ENCODE measurements at regions not wholly inside any gene's neighbourhood (a gene's known extent, or its start where the extent isn't known, plus 50 kb on each side); places are given as distances from the start of the nearest gene placed in this dataset.
"Not testable (repeated sequence)": the region's sequence is repeated elsewhere in the genome, so short reads cannot be mapped to it uniquely, and the experiment has no call there.

- no peak for DNase-seq
These were observed 70.6 kb downstream of the RSL24D1 start for GRCh38 chr15:55126111-55126510.

GRCh38 chr15:55124616-55125015, 72.1 kb downstream of the RSL24D1 start:
- no peak for DNase-seq

GRCh38 chr15:55118344-55118870, 78.3 kb downstream of the RSL24D1 start:
- DNase-seq: no peak

- no peak for DNase-seq
These were observed 80.1 kb downstream of the RSL24D1 start for GRCh38 chr15:55116636-55117035.

- DNase-seq: no peak
These were observed 83.0 kb downstream of the RSL24D1 start for GRCh38 chr15:55113736-55114135.

- DNase-seq: no peak
These were observed 84.0 kb downstream of the RSL24D1 start for GRCh38 chr15:55112706-55113105.

GRCh38 chr15:55110446-55110845, 86.3 kb downstream of the RSL24D1 start:
- DNase-seq: no peak

- peak; percentile 70 for DNase-seq
These were observed 87.8 kb downstream of the RSL24D1 start for GRCh38 chr15:55108858-55109518.

- DNase-seq: no peak
These were observed 88.3 kb downstream of the RSL24D1 start for GRCh38 chr15:55108448-55108847.

GRCh38 chr15:55106155-55106554, 90.6 kb downstream of the RSL24D1 start:
- no peak for DNase-seq

- DNase-seq: no peak
These were observed 102.6 kb downstream of the RSL24D1 start for GRCh38 chr15:55094136-55094535.

GRCh38 chr15:55088207-55088606, 108.5 kb downstream of the RSL24D1 start:
- DNase-seq: no peak

GRCh38 chr15:55084673-55085072, 112.1 kb downstream of the RSL24D1 start:
- DNase-seq: no peak

GRCh38 chr15:55084216-55084615, 112.5 kb downstream of the RSL24D1 start:
- no peak for DNase-seq

- DNase-seq: not testable (repeated sequence)
These were observed 119.7 kb downstream of the RSL24D1 start for GRCh38 chr15:55077052-55077451.

- no peak for DNase-seq
These were observed 122.3 kb downstream of the RSL24D1 start for GRCh38 chr15:55074431-55074830.

GRCh38 chr15:55063970-55064369, 132.8 kb downstream of the RSL24D1 start:
- not testable (repeated sequence) for DNase-seq

- no peak for DNase-seq
These were observed 135.9 kb downstream of the RSL24D1 start for GRCh38 chr15:55060836-55061235.

- no peak for DNase-seq
These were observed 140.2 kb downstream of the RSL24D1 start for GRCh38 chr15:55056500-55056899.

- no peak for DNase-seq
These were observed 152.6 kb downstream of the RSL24D1 start for GRCh38 chr15:55044162-55044561.

GRCh38 chr15:55037071-55037470, 159.7 kb downstream of the RSL24D1 start:
- no peak for DNase-seq

- no peak for DNase-seq
These were observed 161.0 kb downstream of the RSL24D1 start for GRCh38 chr15:55035749-55036148.

- no peak for DNase-seq
These were observed 163.2 kb downstream of the RSL24D1 start for GRCh38 chr15:55033574-55033973.

GRCh38 chr15:55031727-55032126, 165.0 kb downstream of the RSL24D1 start:
- DNase-seq: no peak

GRCh38 chr15:55026381-55026780, 170.4 kb downstream of the RSL24D1 start:
- DNase-seq: no peak

Data from femur (tissue), 1 donor.